GM18505 (cell line): ENCODE measurements at regions not wholly inside any gene's neighbourhood (a gene's known extent, or its start where the extent isn't known, plus 50 kb on each side); places are given as distances from the start of the nearest gene placed in this dataset.

Source experiments
- ATAC-seq: cut with Tn5 transposase; IDR thresholded peaks from one replicate; pipeline ENCODE4 v1.9.1; 2021; ENCODE audit not compliant: unreplicated experiment
- POLR2A ChIP-seq: IDR thresholded peaks from 4 replicates; pipeline ENCODE4 v1.6.1; 2011; ENCODE audit warnings: borderline replicate concordance; ENCODE audit not compliant: insufficient read depth, insufficient read length; ENCODE audit errors: extremely low read depth

GRCh38 chr7:113715981-113716856, 202.6 kb downstream of the PPP1R3A start:
- no peak for TF ChIP-seq POLR2A
- no peak for ATAC-seq

GRCh38 chr7:113715262-113715661, 203.5 kb downstream of the PPP1R3A start:
- ATAC-seq = no peak
- TF ChIP-seq POLR2A = no peak

- ATAC-seq = peak; percentile 98
- no peak for TF ChIP-seq POLR2A
These were observed 208.3 kb downstream of the PPP1R3A start for GRCh38 chr7:113710310-113711096.

GRCh38 chr7:113705439-113705838, 213.4 kb downstream of the PPP1R3A start:
- TF ChIP-seq POLR2A = no peak
- ATAC-seq = no peak

DNA sequence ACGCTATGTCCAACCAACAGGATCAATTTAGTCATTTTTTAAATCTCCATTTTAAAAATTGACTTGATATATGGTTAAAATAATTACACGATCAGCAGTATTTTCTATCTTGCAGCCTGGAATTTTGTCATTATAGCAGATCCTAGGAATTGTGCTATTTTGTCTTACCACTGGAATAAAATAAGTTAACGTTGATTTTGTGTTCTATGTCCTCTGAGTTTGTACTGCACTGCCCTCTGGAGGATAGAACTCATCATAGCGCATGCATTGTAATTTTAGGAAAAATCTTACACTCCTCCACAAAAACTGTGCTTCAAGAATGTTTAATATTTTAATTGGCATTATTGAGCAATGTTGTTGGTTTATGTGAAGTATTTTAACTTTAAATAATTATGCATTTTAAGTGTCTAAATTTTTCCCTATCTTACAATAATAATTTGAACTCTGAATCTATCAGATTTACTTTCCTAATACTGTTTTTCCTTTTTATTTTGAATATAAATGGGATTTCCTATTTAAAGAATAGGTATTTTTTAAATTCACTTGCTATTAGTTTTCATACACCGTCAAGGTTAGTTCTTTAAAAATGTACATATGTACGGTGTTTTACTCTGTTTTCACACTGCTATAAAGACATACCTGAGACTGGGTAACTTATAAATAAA, 220.1 kb downstream of the PPP1R3A start:
- TF ChIP-seq POLR2A = no peak
- no peak for ATAC-seq

DNA sequence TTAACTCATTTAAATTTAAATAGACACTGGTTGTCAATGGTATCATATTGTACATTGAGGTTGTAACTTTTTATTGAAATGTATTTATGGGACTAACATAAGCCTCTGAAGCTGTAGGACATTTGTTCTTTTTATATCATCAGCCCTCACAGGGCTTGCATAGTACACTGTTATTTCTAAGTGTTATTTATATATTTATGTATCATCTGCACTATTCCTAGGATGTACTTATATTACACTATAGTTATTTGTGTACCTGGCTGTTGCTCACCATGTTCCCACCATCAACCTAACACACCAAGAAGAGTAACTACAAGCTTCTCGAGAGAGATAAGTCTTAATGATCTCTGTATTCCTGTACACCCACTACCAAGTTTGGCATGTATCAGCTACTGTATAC, 224.7 kb downstream of the PPP1R3A start:
- TF ChIP-seq POLR2A = no peak
- no peak for ATAC-seq

- no peak for TF ChIP-seq POLR2A
- ATAC-seq = no peak
These were observed 234.6 kb downstream of the PPP1R3A start for GRCh38 chr7:113684165-113684564.

- ATAC-seq = no peak
- TF ChIP-seq POLR2A = no peak
These were observed 241.0 kb downstream of the PPP1R3A start for GRCh38 chr7:113677811-113678210.

DNA sequence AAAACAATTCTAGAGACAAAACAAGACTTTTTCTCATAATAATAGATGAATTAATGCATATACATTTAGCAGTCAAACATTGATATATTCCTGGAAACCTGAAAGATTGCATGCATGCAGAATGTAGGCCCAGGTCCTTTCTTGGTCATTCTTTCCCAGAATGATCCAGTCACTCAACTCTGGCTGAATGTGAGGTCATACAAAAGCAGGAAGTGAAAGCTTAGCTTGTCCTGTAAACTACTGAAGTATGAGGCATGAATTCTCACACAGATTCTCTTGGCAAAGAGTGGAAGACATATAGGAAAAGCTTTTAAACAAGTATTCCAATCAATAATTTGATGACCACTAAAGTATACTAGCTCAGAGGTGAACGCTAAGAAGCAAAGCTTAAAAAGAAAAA, 253.9 kb downstream of the PPP1R3A start:
- no peak for ATAC-seq
- no peak for TF ChIP-seq POLR2A

DNA sequence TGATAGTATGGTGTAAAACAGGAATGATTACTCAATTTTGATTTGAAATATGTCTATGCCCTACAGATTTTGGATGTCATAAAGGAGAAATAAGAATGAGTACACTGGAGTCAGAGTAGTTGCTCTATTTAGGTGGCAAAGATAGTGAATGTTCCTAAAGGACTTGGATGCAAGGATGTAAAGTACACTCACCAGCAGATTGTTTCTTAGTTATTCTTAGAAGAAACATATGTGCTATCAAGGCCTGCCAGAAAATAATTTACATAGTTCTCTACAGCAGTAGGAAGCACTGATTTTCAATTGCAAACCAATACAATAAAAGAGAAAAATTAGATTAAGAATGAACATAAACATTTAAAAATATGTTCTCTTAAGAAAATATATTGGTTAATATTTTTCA, 259.4 kb downstream of the PPP1R3A start:
- no peak for TF ChIP-seq POLR2A
- ATAC-seq = no peak

- TF ChIP-seq POLR2A = no peak
- peak; percentile 98 for ATAC-seq
These were observed 261.2 kb downstream of the PPP1R3A start for GRCh38 chr7:113657603-113658002.

DNA sequence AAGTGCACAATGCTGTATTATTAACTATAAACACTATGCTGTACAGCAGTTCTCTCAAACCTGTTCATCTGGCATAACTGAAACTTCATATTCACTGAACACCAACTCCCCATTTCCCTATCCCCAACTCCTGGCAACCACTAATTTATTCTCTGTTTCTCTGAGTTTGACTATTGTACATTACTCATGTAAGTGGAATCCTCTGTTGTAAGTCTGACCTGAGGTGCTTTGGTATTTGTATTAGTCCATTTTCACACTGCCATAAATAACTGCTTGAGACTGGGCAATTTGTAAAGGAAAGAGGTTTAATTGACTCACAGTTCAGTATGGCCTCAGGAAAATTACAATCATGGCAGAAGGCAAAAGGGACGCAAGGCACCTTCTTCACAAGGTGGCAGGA, 266.3 kb downstream of the PPP1R3A start:
- no peak for TF ChIP-seq POLR2A
- ATAC-seq = no peak

GRCh38 chr7:113649556-113649955, 269.3 kb downstream of the PPP1R3A start:
- no peak for TF ChIP-seq POLR2A
- ATAC-seq = no peak
